Kidney epithelial cell (primary cell): ENCODE measurements at regions not wholly inside any gene's neighbourhood (a gene's known extent, or its start where the extent isn't known, plus 50 kb on each side); places are given as distances from the start of the nearest gene placed in this dataset.

Experiments
- DNase-seq: peaks from one replicate; pipeline ENCODE4 v3.0.0-alpha.2; 2010; ENCODE audit warnings: low read depth
- H3K27me3 ChIP-seq: 2 replicates; pipeline ENCODE4 v1.6.0; 2011; ENCODE audit warnings: low read length; ENCODE audit not compliant: control insufficient read depth, insufficient read depth
- H3K36me3 ChIP-seq: 2 replicates; pipeline ENCODE4 v1.5.1; 2011; ENCODE audit warnings: low read length; ENCODE audit not compliant: control insufficient read depth, insufficient read depth
- H3K4me3 ChIP-seq: 2 replicates; pipeline ENCODE4 v1.5.1; 2011; ENCODE audit warnings: low read depth, mild to moderate bottlenecking, control low read depth, low read length
- TF ChIP-seq, protein P1 (sequence below): IDR thresholded peaks from 2 replicates; pipeline ENCODE4 v1.5.1; 2011; ENCODE audit warnings: mild to moderate bottlenecking, moderate library complexity, low read length, control low read depth, inconsistent platforms; ENCODE audit not compliant: insufficient read depth, poor library complexity, severe bottlenecking

DNA sequence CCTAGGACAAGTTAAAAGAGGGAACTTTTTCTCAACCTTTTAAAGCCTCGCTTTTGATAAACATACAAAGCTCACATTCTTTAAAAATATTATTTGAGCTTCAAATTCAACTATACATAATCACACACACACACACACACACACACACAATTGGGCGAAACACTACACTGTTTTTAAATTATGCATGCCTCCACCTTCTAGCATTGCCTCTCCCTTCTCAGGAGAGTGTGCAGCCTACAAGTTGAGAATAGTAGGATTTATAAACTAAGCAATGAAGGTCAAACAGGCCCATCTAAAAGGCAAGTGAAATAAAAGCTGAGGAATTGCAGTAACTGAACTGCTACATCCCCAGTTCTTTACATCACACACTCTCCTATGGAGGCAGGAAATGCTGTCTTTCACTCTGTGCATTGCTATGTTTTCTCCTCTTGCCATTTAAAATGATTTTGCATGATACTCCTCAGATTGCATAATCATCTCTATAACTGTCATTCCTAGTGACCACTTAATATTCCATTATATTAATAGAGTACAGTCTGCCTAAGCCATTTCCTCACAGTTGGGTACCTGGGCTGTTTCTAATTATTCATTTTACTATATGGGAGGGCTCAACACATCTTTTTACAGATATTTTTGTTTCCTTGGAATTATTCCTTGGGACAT is 92.5 kb upstream of the KCNE2 start:
- Histone ChIP-seq H3K27me3 (no peaks in the 10 kb centered on the region), H3K4me3 (no peak overlapping the region), H3K36me3 (no peaks in the 10 kb centered on the region)
- TF ChIP-seq, protein P1, sequence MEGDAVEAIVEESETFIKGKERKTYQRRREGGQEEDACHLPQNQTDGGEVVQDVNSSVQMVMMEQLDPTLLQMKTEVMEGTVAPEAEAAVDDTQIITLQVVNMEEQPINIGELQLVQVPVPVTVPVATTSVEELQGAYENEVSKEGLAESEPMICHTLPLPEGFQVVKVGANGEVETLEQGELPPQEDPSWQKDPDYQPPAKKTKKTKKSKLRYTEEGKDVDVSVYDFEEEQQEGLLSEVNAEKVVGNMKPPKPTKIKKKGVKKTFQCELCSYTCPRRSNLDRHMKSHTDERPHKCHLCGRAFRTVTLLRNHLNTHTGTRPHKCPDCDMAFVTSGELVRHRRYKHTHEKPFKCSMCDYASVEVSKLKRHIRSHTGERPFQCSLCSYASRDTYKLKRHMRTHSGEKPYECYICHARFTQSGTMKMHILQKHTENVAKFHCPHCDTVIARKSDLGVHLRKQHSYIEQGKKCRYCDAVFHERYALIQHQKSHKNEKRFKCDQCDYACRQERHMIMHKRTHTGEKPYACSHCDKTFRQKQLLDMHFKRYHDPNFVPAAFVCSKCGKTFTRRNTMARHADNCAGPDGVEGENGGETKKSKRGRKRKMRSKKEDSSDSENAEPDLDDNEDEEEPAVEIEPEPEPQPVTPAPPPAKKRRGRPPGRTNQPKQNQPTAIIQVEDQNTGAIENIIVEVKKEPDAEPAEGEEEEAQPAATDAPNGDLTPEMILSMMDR, result no peak
- no peak for DNase-seq

- no peak for DNase-seq
- H3K36me3 ChIP-seq, result no peaks in the 10 kb centered on the region
- H3K27me3 ChIP-seq, result no peaks in the 10 kb centered on the region
- H3K4me3 ChIP-seq, result no peak overlapping the region
- TF ChIP-seq, protein P1, result no peak
Observed at GRCh38 chr21:34272321-34272720, 91.5 kb upstream of the KCNE2 start.

DNA sequence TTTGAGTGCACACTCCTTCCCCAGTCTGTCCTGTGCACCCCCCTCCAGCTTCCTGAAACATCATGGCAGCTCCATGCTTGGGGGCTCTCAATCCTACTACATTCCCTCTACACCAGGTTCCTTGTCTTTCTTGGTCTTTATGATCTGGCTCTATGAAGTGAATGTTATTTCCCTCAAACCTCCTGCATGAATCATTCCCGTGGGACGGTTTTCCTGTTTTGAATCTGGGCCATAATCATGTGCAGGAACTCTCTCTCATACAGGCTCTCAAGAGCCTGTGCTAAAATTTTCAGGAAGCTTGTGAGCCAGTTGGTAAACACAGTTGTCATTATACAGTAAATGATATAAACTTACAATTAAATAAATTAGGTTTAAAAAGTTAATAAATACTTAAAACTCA is 89.8 kb upstream of the KCNE2 start:
- TF ChIP-seq, protein P1, result no peak
- DNase-seq, result no peak
- no peaks in the 10 kb centered on the region for H3K27me3 ChIP-seq
- H3K36me3 ChIP-seq, result no peaks in the 10 kb centered on the region
- H3K4me3 ChIP-seq, result no peak overlapping the region

GRCh38 chr21:34276711-34277425 is 86.9 kb upstream of the KCNE2 start:
- no peak overlapping the region for H3K4me3 ChIP-seq
- DNase-seq, result no peak
- TF ChIP-seq, protein P1, result no peak
- no peaks in the 10 kb centered on the region for H3K36me3 ChIP-seq
- no peaks in the 10 kb centered on the region for H3K27me3 ChIP-seq

DNA sequence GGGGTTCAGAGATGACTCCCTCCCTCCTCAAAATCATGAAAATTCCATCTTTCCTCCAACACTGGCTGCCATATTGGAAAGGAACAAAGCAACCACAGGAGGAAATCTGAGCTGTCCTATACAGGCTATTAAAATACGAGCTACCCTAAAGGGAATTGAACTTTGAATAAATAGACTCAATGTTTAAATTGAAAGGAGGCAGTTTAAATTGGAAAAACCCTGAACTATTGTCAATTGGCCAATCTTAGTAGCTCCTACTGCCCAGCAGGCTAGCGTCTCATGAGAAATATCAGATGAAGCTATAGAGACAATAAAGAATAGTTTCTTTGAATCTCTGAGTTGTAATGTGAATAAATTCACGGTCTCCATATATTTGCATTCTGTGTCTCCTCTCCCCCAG is 85.4 kb upstream of the KCNE2 start:
- TF ChIP-seq, protein P1, result no peak
- Histone ChIP-seq H3K27me3 (no peaks in the 10 kb centered on the region), H3K36me3 (no peaks in the 10 kb centered on the region), H3K4me3 (no peak overlapping the region)
- no peak for DNase-seq
